G401.6 (cell line): ENCODE measurements at regions not wholly inside any gene's neighbourhood (a gene's known extent, or its start where the extent isn't known, plus 50 kb on each side); places are given as distances from the start of the nearest gene placed in this dataset.
"Not testable (repeated sequence)": the region's sequence is repeated elsewhere in the genome, so short reads cannot be mapped to it uniquely, and the experiment has no call there.

Source experiments
- FAIRE-seq: peaks from 2 replicates; lab custom pipeline; 2012; peaks lifted over from hg19 to GRCh38; lab: Jason Lieb, UNC

DNA sequence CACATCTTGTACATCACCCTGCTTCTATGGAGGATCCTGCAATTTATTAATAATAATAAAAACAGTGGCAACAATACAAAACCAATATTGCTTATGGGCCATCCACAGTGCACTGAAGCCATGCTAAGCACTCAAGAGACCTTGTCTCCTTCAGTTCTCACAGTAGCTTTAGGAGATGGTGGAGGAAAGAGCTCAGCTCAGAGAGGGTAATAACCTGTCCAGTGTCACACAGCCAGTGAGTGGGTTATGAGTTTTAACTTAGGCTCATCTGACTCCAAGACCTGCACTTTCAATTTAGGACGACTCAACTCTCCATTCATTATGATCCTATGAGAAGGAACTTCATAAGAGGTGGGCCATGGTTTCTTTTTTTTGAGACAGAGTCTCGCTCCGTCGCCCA lies 347.6 kb upstream of the RUNX1 start:
- FAIRE-seq, result no peak

DNA sequence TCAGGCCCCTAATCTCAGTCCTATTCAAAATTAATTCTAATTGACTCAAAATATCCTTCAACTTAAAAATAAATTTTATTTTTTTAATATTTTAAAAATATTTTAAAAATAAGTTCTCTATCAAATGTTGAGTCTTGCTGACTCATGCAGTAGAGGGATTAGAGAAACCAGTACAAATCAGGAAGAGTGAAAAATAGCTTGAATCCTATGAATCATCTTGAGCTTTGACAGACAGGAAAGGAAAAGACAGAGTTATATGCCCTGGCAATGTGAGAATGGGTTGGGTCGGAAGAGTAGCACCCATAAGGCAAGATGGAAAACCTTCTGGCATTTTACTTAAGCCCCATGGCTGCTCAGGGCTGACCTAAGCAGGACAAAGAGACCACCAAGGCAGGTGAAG lies 346.6 kb upstream of the RUNX1 start:
- FAIRE-seq, result no peak

- FAIRE-seq, result no peak
Observed at GRCh38 chr21:35394634-35395369, 345.7 kb upstream of the RUNX1 start.

DNA sequence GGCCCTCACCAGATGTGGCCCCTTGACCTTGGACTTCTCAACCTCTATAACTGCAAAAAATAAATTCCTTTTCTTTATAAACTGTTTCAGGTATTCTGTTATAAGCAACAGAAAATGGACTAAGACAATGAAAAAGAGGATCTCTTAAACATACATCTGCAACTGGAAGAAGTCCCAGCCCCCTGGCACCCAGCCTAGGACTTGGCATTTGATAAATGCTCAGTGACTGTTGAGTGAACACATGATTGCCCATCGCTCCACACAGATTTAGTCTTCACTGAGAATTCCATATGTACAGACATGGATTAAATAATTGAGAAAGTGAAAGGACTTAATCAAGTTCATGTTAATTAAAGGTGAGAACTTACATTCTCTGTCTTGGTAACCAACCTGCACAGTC lies 344.9 kb upstream of the RUNX1 start:
- no peak for FAIRE-seq

DNA sequence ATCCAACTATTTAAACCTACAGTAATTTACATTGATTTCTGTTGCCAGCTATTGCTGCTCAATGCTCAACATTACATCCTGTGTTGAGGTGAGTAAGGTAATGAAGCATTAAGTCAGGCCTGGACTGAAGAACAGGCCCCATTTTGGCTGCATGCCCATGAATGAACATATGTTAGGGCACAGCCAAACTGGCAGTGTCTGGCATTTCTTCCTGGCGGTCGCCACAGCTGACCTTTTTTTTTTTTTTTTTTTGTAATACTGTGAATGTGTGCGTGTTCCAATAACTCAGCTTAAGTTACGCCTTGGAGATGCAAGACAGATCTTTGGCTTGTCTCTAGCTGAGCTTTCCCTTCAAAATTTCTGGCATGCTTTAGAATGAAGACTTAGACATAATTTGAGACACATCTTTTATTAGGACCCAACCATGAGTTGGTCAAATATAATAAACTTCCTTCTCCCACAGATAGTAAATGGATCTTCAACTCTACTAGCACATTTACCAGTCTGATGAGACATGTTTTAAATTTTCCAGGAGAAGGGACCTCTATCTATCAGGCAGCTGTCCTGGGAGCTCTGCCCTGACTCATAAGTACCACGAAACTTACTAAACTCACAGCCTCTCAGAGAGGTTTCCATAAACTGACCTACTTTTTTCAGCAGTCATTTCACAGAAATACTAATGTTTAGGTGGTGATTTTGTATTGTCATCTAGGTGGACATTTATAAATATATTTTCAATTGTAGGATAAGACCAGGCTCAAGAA lies 341.1 kb upstream of the RUNX1 start:
- FAIRE-seq, result no peak

- no peak for FAIRE-seq
Observed at GRCh38 chr21:35386491-35387079, 337.5 kb upstream of the RUNX1 start.

DNA sequence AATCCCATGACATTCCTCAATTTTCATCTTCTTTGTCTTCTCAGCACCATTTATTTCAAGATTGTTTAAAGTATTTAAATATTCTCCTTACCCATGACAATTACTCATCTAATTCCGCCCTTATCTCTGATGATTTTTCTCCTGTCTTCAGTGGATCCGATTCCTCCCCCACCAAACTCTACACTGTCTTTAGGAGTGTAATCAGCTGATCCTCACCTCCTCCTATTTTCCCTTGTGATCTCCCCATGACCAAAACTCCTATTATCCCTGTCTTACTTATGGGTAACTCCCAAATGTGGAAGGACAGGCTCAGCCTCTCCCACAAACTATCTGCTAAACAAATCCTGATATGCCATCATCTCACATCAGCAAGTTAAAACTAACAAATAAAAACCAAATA lies 335.3 kb upstream of the RUNX1 start:
- no peak for FAIRE-seq

DNA sequence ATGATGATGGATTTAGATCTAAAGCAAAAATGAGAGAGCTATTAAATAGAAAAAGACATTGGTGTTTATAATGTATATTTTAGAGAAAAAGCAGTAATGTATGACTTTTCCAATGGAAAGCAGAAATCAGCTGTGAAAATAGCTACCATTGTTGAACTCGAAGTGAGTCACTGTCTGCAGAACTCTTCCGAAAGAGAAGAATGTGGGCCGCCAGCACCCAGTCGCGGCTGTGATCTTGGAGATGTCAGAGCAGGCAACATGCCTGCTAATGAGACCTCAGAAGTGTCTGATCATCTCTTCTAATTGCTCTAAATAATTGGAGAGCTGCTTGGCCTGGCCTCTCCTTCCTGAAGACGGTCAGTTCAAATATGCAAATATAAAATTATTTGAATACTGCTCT lies 333.6 kb upstream of the RUNX1 start:
- FAIRE-seq, result no peak

DNA sequence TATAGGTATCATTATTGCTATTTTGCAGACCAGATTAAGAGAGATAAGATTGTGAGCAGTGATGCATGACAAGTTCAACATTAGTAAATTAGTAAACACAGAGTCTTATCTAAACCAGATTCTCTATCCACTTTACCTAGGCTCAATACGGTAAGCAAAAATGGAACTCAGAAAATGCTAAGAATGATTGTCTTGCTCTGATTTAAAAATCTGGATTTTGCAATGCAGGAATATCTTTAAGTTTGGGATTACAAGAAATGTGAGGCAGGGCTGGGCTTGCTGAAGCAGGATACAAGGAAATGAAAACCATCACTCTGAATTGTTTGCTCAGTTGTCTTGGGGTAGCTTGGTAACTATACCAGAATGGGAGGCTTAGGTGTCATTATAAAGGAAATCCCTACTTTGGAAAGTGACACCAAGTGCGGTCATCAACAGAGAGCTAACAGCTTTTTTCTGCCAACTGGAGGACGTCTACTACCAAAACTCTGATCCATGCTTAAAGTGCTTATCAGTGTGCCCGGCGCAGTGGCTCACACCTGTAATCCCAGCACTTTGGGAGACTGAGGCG lies 332.7 kb upstream of the RUNX1 start:
- FAIRE-seq, result no peak

GRCh38 chr21:35380304-35380703 lies 331.2 kb upstream of the RUNX1 start:
- FAIRE-seq, result not testable (repeated sequence)

- FAIRE-seq, result no peak
Observed at GRCh38 chr21:35378881-35379280, 329.8 kb upstream of the RUNX1 start.

DNA sequence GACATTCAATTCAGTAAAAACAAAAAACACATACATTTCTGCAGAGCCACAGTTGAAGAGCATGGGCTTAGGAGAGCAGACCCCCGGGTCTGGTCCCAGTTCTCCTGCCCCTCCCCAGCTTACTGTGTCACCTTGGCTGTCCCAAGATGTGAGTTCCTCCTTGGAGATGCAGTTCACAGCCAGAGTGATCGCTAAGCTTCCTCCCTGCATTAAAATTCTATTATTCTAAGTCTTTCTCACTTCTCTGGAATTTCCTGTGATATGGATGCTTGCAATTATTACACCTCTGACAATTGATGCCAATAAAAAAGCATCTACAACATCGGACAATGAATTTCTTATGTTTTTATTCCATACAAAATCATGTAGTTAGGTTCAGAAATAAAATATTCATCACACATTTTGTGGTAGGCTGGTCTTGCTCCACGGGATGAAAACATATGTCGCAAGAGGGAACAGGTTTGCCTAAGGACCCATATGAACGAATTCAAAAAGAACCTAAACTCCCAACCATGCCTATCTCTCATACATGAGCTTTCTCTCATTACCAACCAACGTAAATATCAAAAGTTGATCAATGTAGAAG lies 328.5 kb upstream of the RUNX1 start:
- FAIRE-seq, result no peak

- no peak for FAIRE-seq
Observed at GRCh38 chr21:35376406-35377135, 327.5 kb upstream of the RUNX1 start.

- no peak for FAIRE-seq
Observed at GRCh38 chr21:35375115-35375514, 326.0 kb upstream of the RUNX1 start.

DNA sequence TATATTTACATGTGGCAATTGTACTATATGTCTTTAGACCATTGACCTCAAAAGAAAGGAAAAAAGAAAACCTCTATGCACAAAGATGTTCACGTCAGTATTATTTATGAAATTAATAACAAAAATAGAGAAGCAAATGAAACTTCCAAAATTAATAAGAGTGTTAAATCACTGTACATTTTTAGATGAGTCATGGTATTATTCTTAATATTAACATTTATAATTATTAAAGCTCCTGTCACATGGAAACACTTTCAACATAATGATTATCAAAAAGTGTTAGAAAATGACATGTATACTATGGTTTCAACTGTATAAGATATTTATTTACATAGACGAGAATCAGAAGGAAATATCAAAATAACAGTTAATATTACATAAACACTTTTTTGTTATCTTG lies 324.9 kb upstream of the RUNX1 start:
- FAIRE-seq, result no peak

DNA sequence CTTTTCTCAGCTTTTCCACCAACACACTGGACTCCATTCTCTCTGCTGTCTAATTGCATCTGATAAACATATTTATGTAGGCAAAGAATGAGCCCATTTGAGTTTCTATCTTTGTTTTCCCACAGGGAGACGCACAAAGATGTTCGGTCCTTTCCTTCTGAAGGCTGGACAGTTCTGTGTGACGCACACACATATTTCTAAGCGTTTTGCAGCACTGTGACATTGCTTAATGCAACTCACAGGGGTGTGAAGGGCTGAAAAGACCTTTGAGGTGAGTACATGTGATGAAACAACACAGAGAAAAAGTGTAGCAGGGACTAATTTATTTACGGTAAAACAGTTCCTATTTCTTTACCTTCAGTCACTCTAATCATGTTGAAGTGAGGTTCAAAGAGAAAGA lies 323.1 kb upstream of the RUNX1 start:
- FAIRE-seq, result no peak

DNA sequence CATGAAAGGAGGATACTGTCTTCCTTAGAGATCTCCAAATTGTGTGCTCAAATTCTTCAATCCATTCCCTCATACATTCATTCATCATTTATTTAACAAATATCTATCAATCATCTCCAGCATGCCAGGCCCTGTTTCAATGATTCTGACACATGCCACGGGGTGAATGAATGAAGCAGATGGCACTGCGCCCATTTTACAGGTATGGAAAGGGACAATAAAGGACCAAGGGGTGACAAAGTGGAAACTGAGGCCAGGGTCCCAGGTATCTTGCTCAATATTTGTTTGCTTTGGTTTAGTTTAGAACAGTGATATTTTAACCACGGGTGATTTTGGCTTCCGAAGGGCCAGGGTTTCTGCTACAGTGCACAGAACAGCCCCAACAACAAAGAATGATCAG lies 321.6 kb upstream of the RUNX1 start:
- no peak for FAIRE-seq

GRCh38 chr21:35370071-35370470 lies 321.0 kb upstream of the RUNX1 start:
- no peak for FAIRE-seq

GRCh38 chr21:35368326-35368725 lies 319.2 kb upstream of the RUNX1 start:
- no peak for FAIRE-seq

GRCh38 chr21:35367553-35367952 lies 318.5 kb upstream of the RUNX1 start:
- FAIRE-seq, result no peak

- no peak for FAIRE-seq
Observed at GRCh38 chr21:35366394-35367080, 317.4 kb upstream of the RUNX1 start.

DNA sequence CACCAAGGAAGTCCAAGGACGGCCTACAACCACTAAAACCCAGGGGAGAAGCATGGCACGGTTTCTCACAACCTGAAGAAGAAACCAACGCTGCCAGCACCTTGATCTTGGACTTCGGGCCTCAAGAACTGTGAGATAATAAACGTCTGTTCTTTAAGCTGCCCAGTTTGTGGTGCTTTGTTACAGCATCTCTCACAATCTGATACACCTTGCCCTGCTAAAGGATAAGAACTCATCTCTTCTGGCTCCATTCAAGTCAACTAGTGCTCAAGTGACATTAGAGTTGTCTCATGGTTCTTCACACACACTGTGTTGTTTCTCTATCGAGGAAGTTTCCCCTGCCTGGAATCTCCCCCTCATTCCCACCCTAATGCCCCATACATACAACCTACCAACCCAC lies 314.4 kb upstream of the RUNX1 start:
- no peak for FAIRE-seq
